ENCODE measurements at regions not wholly inside any gene's neighbourhood (a gene's known extent, or its start where the extent isn't known, plus 50 kb on each side); places are given as distances from the start of the nearest gene placed in this dataset.

DNA sequence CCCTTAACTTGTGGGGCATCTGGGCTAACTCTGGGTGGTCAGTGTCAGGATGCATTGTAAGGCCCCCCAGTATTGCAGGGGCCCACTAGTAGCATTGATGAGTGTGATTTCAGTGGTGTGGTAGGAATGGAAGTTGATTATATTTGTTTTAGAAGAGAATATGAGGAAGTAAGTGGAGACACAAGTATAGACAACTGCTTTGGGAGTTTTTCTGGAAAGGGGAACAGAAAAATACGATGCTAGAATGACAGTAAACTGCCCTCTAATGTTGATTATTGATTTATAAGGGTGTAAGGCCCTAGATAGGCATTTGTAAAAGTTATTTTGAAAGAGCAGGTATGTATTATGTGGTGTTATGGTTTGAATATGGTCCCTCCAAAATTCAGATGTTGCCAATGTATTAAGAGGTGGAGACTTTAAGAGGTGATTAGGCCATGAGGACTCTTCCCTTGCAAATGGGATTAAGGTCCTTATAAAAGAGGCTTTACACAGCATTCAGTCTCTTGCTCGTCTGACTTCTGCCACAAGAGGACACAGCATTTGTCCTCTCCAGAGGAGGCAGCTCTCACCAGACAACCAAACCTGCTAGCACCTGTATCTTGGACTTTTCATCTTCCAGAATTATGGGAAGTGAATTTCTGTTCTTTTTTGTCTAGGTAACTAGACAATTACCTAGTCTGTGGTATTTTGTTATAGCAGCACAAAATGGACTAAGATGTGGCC is 135.9 kb upstream of the DTNBP1 start:
- TF ChIP-seq, protein P1, sequence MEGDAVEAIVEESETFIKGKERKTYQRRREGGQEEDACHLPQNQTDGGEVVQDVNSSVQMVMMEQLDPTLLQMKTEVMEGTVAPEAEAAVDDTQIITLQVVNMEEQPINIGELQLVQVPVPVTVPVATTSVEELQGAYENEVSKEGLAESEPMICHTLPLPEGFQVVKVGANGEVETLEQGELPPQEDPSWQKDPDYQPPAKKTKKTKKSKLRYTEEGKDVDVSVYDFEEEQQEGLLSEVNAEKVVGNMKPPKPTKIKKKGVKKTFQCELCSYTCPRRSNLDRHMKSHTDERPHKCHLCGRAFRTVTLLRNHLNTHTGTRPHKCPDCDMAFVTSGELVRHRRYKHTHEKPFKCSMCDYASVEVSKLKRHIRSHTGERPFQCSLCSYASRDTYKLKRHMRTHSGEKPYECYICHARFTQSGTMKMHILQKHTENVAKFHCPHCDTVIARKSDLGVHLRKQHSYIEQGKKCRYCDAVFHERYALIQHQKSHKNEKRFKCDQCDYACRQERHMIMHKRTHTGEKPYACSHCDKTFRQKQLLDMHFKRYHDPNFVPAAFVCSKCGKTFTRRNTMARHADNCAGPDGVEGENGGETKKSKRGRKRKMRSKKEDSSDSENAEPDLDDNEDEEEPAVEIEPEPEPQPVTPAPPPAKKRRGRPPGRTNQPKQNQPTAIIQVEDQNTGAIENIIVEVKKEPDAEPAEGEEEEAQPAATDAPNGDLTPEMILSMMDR (IDR thresholded peaks at IDR 0.05), result no peak
- TF ChIP-seq CHD2 (IDR thresholded peaks at IDR 0.05; ENCODE audit: low read length, partially characterized antibody), result no peak

Data from A549 (cell line).